Stimulated activated CD4-positive, alpha-beta T cell treated with anti-CD3 and anti-CD28 coated beads, TNF-alpha, amount 100 ng/mL, for 4 hours (primary cell): ENCODE measurements at regions not wholly inside any gene's neighbourhood (a gene's known extent, or its start where the extent isn't known, plus 50 kb on each side); places are given as distances from the start of the nearest gene placed in this dataset.

ENCODE experiments used
- DNase-seq, 3 experiments: peaks; one replicate each; pipeline ENCODE4 v3.0.0-alpha.2; 2020; ENCODE audit warnings: low read depth in 3 of 3

GRCh38 chr10:10207538-10207937, 810.1 kb upstream of the CELF2 start:
- no peak for DNase-seq

GRCh38 chr10:10208196-10208595, 809.5 kb upstream of the CELF2 start:
- DNase-seq, result no peak

GRCh38 chr10:10209167-10209566, 808.5 kb upstream of the CELF2 start:
- DNase-seq, result no peak

GRCh38 chr10:10211409-10211808, 806.3 kb upstream of the CELF2 start:
- DNase-seq, result no peak

- no peak for DNase-seq
Observed at GRCh38 chr10:10213237-10213636, 804.4 kb upstream of the CELF2 start.

- no peak for DNase-seq
Observed at GRCh38 chr10:10222304-10222841, 795.3 kb upstream of the CELF2 start.

- no peak for DNase-seq
Observed at GRCh38 chr10:10223131-10223530, 794.5 kb upstream of the CELF2 start.

- no peak for DNase-seq
Observed at GRCh38 chr10:10225136-10225676, 792.5 kb upstream of the CELF2 start.

GRCh38 chr10:10233229-10233628, 784.4 kb upstream of the CELF2 start:
- no peak for DNase-seq

- DNase-seq, result no peak
Observed at GRCh38 chr10:10235003-10235402, 782.7 kb upstream of the CELF2 start.

GRCh38 chr10:10247585-10247984, 770.1 kb upstream of the CELF2 start:
- no peak for DNase-seq

- no peak for DNase-seq
Observed at GRCh38 chr10:10256860-10257259, 760.8 kb upstream of the CELF2 start.

- DNase-seq, result no peak
Observed at GRCh38 chr10:10259013-10259412, 758.7 kb upstream of the CELF2 start.

GRCh38 chr10:10270126-10271050, 747.3 kb upstream of the CELF2 start:
- no peak for DNase-seq

GRCh38 chr10:10271639-10272192, 746.0 kb upstream of the CELF2 start:
- DNase-seq, result no peak

GRCh38 chr10:10273661-10274060, 744.0 kb upstream of the CELF2 start:
- no peak for DNase-seq

GRCh38 chr10:10279906-10280305, 737.8 kb upstream of the CELF2 start:
- DNase-seq, result no peak

- DNase-seq, result no peak
Observed at GRCh38 chr10:10292501-10292900, 725.2 kb upstream of the CELF2 start.

- no peak for DNase-seq
Observed at GRCh38 chr10:10293041-10293440, 724.6 kb upstream of the CELF2 start.

GRCh38 chr10:10293481-10293951, 724.2 kb upstream of the CELF2 start:
- DNase-seq, result no peak

- DNase-seq, result no peak
Observed at GRCh38 chr10:10294184-10294880, 723.3 kb upstream of the CELF2 start.
